ENCODE measurements at regions not wholly inside any gene's neighbourhood (a gene's known extent, or its start where the extent isn't known, plus 50 kb on each side); places are given as distances from the start of the nearest gene placed in this dataset.
"Not testable (repeated sequence)": the region's sequence is repeated elsewhere in the genome, so short reads cannot be mapped to it uniquely, and the experiment has no call there.

DNA sequence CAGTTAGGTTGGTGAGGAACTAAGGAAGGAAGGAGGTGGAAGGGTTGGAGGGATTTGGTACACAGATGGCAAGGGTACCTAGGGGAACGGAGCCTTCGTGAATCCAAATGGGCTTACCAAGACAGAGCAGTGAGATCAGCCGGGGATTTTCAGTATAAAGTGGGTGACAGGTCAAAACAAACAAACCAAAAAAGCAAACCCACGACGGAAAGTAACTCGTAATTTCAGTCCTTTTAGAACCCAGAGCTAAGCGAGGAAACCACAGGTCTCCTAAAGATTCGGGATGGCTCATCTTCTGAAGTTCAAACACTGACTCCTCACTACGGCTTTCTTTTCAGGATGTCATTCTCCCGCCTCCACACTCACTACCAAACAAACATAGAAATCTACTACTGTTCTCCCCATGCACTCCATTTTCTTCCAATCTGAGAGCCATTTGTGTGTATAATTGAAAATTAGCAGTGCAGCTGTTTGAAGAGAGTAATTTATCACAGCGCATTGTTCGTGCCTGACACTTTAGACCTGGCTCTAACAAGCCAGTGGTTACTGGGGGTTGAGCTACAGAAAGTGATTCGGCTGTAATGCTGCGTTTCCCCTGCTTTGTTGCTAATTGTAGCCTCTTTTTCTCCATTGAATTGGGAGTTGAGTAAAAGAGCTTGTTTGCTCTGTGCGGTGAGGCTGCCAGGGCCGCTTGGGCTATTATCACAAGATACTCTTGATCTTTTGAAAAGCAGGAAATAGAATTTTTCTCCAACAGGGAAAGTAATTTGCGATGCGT is 64.7 kb upstream of the CCDC39 start:
- H3K4me1 ChIP-seq (ENCODE audit: insufficient read depth, low read length) = peaks cover 13% of the 10 kb centered on the region
- no peaks in the 10 kb centered on the region for H3K36me3 ChIP-seq (ENCODE audit: insufficient read depth, low read length)
- H3K4me3 ChIP-seq (ENCODE audit: low read length) = no peak overlapping the region
- no peaks in the 10 kb centered on the region for H3K9me3 ChIP-seq (ENCODE audit: low read length)
- H3K27me3 ChIP-seq (ENCODE audit: insufficient read depth, low read length) = peaks cover 15% of the 10 kb centered on the region
- peak overlapping the region; percentile 11 for H2AFZ ChIP-seq (ENCODE audit: low read depth, low read length)

DNA sequence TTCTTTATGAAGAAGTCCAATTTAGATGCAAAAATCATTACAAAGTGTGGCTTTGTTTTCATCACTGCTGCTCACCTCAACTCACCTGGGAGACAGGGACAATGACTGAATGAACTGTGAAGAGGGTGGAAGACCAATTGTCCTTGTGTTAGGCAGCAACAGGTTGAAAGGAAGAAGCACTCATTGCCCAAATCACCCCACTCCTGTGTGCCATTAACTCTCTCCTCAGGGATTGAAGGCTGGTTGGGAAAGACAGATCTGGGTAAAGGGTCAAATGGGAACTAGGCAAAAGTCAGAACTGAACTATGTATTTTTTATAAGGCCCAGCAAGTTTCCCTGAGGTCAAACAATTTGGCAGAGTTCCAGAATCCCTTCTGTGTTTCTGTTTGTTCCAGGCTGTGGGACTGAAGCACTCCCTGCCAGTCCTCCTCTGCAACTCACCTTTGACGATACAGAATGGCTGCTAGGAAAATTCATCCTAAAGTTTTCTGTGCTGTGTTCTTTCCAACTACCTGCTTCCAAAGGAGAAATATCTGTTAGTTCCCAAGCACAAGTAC is 68.6 kb upstream of the CCDC39 start:
- Histone ChIP-seq H3K4me1 (ENCODE audit: insufficient read depth, low read length) (peaks cover 26% of the 10 kb centered on the region), H3K9me3 (ENCODE audit: low read length) (no peaks in the 10 kb centered on the region)

DNA sequence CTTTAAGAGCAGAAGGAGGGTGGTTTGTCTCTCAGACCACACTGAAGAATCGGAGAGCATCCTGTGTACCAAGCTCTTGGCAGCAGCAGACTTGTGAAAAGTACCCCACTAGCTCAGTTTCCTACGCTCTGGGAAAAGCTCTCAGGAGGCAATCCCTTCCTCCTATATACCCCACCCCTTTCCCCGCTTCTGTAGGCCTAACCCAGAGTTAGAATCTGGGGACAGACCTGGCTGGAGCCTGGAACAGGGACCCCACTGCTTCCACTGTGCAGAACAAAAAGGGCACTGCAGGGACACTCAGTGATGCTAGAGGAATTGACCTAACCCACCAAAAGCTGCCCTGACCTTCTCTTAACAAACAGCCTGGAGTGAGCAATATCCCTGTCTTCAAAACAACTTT is 70.0 kb upstream of the CCDC39 start:
- Histone ChIP-seq H2AFZ (ENCODE audit: low read depth, low read length) (no peak overlapping the region), H3K4me3 (ENCODE audit: low read length) (no peak overlapping the region), H3K36me3 (ENCODE audit: insufficient read depth, low read length) (no peaks in the 10 kb centered on the region), H3K9me3 (ENCODE audit: low read length) (no peaks in the 10 kb centered on the region), H3K4me1 (ENCODE audit: insufficient read depth, low read length) (peaks cover 19% of the 10 kb centered on the region), H3K27me3 (ENCODE audit: insufficient read depth, low read length) (no peaks in the 10 kb centered on the region)

More for the DNA sequence above, 68.6 kb upstream of the CCDC39 start:
- Histone ChIP-seq H3K27me3 (ENCODE audit: insufficient read depth, low read length) (peaks cover 4% of the 10 kb centered on the region), H2AFZ (ENCODE audit: low read depth, low read length) (no peak overlapping the region), H3K36me3 (ENCODE audit: insufficient read depth, low read length) (no peaks in the 10 kb centered on the region), H3K4me3 (ENCODE audit: low read length) (no peak overlapping the region)

GRCh38 chr3:180749796-180750195 is 70.5 kb upstream of the CCDC39 start:
- H3K9me3 ChIP-seq (ENCODE audit: low read length) = no peaks in the 10 kb centered on the region
- no peak overlapping the region for H2AFZ ChIP-seq (ENCODE audit: low read depth, low read length)
- no peaks in the 10 kb centered on the region for H3K36me3 ChIP-seq (ENCODE audit: insufficient read depth, low read length)
- no peak overlapping the region for H3K4me3 ChIP-seq (ENCODE audit: low read length)
- H3K27me3 ChIP-seq (ENCODE audit: insufficient read depth, low read length) = no peaks in the 10 kb centered on the region
- H3K4me1 ChIP-seq (ENCODE audit: insufficient read depth, low read length) = peaks cover 18% of the 10 kb centered on the region

GRCh38 chr3:180755556-180755955 is 76.3 kb upstream of the CCDC39 start:
- no peaks in the 10 kb centered on the region for H3K9me3 ChIP-seq (ENCODE audit: low read length)

DNA sequence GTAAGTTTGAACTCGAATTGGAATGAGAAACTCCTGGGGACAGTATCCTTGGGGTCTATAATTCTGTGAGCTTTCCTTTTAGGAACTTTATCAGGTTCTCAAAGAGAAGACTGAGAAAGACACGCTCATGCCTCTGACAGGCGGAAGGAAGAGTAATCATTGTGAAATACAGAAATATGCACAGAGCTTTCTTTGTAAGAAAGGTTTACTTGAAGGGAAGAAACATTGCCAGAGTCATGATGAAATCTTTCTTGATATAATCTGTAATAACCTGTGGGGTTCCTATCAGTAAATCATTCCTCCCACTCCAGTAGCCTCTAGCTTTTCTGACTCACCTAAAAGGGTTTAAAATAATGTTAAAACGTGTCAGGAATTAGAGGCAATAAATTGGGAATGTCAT is 83.6 kb upstream of the CCDC39 start:
- H3K9me3 ChIP-seq (ENCODE audit: low read length) = peaks cover 2% of the 10 kb centered on the region
- no peaks in the 10 kb centered on the region for H3K27me3 ChIP-seq (ENCODE audit: insufficient read depth, low read length)
- H3K4me3 ChIP-seq (ENCODE audit: low read length) = no peak overlapping the region
- H3K4me1 ChIP-seq (ENCODE audit: insufficient read depth, low read length) = no peaks in the 10 kb centered on the region
- no peaks in the 10 kb centered on the region for H3K36me3 ChIP-seq (ENCODE audit: insufficient read depth, low read length)
- no peak overlapping the region for H2AFZ ChIP-seq (ENCODE audit: low read depth, low read length)

More at GRCh38 chr3:180755556-180755955, 76.3 kb upstream of the CCDC39 start:
- Histone ChIP-seq H3K36me3 (ENCODE audit: insufficient read depth, low read length) (no peaks in the 10 kb centered on the region), H3K4me1 (ENCODE audit: insufficient read depth, low read length) (peaks cover 7% of the 10 kb centered on the region), H2AFZ (ENCODE audit: low read depth, low read length) (no peak overlapping the region), H3K27me3 (ENCODE audit: insufficient read depth, low read length) (no peaks in the 10 kb centered on the region), H3K4me3 (ENCODE audit: low read length) (no peak overlapping the region)

DNA sequence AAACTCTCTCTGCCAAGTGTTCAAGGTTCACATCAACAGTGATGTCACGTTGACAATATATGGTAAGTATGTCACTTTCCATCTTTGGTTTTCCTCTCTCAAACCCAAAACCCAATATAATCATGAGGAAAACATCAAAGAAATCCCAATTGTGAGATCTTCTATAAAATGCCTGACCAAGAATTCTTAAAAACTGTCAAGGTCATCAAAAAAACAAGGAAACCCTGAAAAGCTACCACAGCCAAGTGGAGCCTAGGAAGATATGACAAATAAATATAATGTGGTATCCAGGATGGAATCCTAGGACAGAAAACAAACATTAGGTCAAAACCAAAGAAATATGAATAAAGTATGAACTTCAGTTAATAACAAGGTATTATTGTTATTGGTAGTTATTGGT is 85.2 kb upstream of the CCDC39 start:
- Histone ChIP-seq H3K36me3 (ENCODE audit: insufficient read depth, low read length) (no peaks in the 10 kb centered on the region), H2AFZ (ENCODE audit: low read depth, low read length) (no peak overlapping the region), H3K9me3 (ENCODE audit: low read length) (peaks cover 2% of the 10 kb centered on the region)

DNA sequence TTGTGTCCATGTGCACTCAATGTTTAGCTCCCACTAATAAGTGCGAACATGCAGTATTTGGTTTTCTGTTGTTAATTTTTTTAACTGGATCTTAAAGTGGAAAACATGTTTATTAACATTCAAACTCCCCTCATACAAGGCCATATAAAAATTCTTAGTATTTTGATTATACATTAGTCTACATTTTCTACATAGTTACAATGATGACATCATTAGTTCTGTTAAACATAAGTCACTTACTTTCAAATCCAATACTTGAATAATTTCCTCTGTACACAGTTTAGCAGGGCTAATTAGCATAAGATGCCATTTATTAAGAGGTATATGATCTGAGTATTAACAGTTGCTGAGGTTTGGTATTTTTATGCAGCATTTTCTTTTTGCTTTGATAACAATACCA is 91.3 kb upstream of the CCDC39 start:
- no peak overlapping the region for H3K4me3 ChIP-seq (ENCODE audit: low read length)
- no peaks in the 10 kb centered on the region for H3K4me1 ChIP-seq (ENCODE audit: insufficient read depth, low read length)
- H2AFZ ChIP-seq (ENCODE audit: low read depth, low read length) = no peak overlapping the region
- no peaks in the 10 kb centered on the region for H3K36me3 ChIP-seq (ENCODE audit: insufficient read depth, low read length)
- no peaks in the 10 kb centered on the region for H3K27me3 ChIP-seq (ENCODE audit: insufficient read depth, low read length)
- H3K9me3 ChIP-seq (ENCODE audit: low read length) = no peaks in the 10 kb centered on the region

More for the DNA sequence above, 85.2 kb upstream of the CCDC39 start:
- Histone ChIP-seq H3K4me3 (ENCODE audit: low read length) (no peak overlapping the region), H3K4me1 (ENCODE audit: insufficient read depth, low read length) (no peaks in the 10 kb centered on the region), H3K27me3 (ENCODE audit: insufficient read depth, low read length) (no peaks in the 10 kb centered on the region)

DNA sequence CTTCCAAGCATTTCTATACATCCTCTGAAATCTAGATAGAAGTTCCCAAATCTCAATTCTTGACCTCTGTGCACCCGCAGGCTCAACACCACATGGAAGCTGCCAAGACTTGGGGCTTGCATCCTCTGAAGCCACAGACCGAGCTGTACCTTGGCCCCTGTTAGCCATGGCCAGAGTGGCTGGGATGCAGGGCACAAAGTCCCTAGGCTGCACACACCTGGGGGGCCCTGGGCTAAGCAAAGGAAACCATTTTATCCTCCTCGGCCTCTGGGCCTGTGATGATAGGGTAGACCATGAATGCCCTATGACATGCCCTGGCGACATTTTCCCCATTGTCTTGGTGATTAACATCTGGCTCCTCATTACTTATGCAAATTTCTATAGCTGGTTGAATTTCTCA is 97.1 kb upstream of the CCDC39 start:
- Histone ChIP-seq H3K9me3 (ENCODE audit: low read length) (peaks cover 6% of the 10 kb centered on the region), H3K4me3 (ENCODE audit: low read length) (no peak overlapping the region), H3K4me1 (ENCODE audit: insufficient read depth, low read length) (no peaks in the 10 kb centered on the region), H2AFZ (ENCODE audit: low read depth, low read length) (no peak overlapping the region), H3K27me3 (ENCODE audit: insufficient read depth, low read length) (no peaks in the 10 kb centered on the region), H3K36me3 (ENCODE audit: insufficient read depth, low read length) (no peaks in the 10 kb centered on the region)

DNA sequence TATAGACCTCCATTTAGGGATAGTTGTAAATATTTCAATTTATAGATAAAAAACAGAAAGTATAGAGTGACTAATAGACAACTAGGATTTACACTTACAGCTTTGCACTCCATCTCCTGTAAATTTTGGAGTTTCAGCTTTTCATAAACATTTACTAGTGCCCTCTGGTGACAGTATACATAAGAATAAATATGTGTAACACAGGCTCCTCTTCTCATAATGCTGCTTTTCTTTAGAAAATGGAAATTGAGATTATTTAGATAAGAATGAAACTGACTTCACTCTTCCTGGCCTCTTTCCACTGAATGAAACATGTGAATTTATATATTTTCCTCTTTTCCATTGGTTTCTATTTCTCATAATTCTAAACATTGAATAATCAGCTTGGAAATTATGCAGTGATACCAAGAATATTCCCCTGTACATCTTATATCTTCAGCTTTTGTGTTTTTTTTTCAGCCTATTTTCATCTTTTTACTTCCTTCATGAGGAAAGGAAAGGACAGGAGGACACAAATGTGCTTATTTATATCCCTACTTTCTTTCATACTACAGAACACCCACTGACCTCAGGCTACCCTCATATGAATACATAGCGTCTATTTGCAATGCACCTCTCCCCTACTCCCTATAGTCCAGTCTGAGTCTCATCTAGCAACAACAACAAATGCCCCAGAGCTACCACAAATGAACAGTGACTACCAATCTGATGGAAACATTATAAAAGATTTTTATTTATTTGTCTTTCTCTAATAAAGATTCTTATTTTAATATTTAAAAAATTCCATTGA is 103.1 kb upstream of the CCDC39 start:
- Histone ChIP-seq H3K4me1 (ENCODE audit: insufficient read depth, low read length) (no peaks in the 10 kb centered on the region), H3K4me3 (ENCODE audit: low read length) (no peak overlapping the region), H3K9me3 (ENCODE audit: low read length) (peaks cover 4% of the 10 kb centered on the region), H2AFZ (ENCODE audit: low read depth, low read length) (no peak overlapping the region), H3K36me3 (ENCODE audit: insufficient read depth, low read length) (no peaks in the 10 kb centered on the region), H3K27me3 (ENCODE audit: insufficient read depth, low read length) (no peaks in the 10 kb centered on the region)

DNA sequence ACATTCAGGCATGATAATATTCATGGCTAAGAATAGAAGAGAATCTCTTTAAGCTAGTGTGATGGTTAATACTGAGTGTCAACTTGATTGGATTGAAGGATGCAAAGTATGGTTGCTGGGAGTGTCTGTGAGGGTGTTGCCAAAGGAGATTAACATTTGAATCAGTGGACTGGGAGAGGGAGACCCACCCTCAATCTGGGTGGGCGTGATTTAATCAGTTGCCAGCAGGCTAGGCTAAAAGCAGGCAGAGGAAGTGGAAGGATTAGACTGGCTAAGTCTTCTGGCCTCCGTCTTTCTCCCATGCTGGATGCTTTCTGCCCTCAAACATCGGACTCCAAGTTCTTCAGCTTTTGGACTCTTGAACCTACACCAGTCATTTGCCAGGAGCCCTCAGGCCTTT is 106.9 kb upstream of the CCDC39 start:
- H3K27me3 ChIP-seq (ENCODE audit: insufficient read depth, low read length) = not testable (repeated sequence)

GRCh38 chr3:180789774-180790173 is 110.5 kb upstream of the CCDC39 start:
- Histone ChIP-seq H2AFZ (ENCODE audit: low read depth, low read length) (no peak overlapping the region), H3K36me3 (ENCODE audit: insufficient read depth, low read length) (no peaks in the 10 kb centered on the region), H3K9me3 (ENCODE audit: low read length) (no peaks in the 10 kb centered on the region), H3K4me3 (ENCODE audit: low read length) (no peak overlapping the region), H3K4me1 (ENCODE audit: insufficient read depth, low read length) (no peaks in the 10 kb centered on the region), H3K27me3 (ENCODE audit: insufficient read depth, low read length) (no peaks in the 10 kb centered on the region)

More for the DNA sequence above, 106.9 kb upstream of the CCDC39 start:
- H3K4me3 ChIP-seq (ENCODE audit: low read length); H3K4me1 ChIP-seq (ENCODE audit: insufficient read depth, low read length); H3K9me3 ChIP-seq (ENCODE audit: low read length); H2AFZ ChIP-seq (ENCODE audit: low read depth, low read length); H3K36me3 ChIP-seq (ENCODE audit: insufficient read depth, low read length): not testable (repeated sequence)

GRCh38 chr3:180798197-180798596 is 114.3 kb upstream of the FXR1 start:
- Histone ChIP-seq H3K36me3 (ENCODE audit: insufficient read depth, low read length) (no peaks in the 10 kb centered on the region), H3K9me3 (ENCODE audit: low read length) (no peaks in the 10 kb centered on the region), H3K27me3 (ENCODE audit: insufficient read depth, low read length) (no peaks in the 10 kb centered on the region), H3K4me1 (ENCODE audit: insufficient read depth, low read length) (no peaks in the 10 kb centered on the region), H2AFZ (ENCODE audit: low read depth, low read length) (no peak overlapping the region), H3K4me3 (ENCODE audit: low read length) (no peak overlapping the region)

Data from neuron (in vitro differentiated cells).